Neural cell (in vitro differentiated cells): ENCODE measurements at regions not wholly inside any gene's neighbourhood (a gene's known extent, or its start where the extent isn't known, plus 50 kb on each side); places are given as distances from the start of the nearest gene placed in this dataset.

Source experiments
- H2AFZ ChIP-seq: fragments of 200-600, 300-800 bp; sonication (generic), shearing (Covaris generic); 2 replicates; pipeline ENCODE4 v1.6.0; 2014; ENCODE audit warnings: low read depth, mild to moderate bottlenecking, antibody characterized with exemption, low read length, moderate library complexity
- H3F3A ChIP-seq: fragments of 200-600 bp; shearing (Covaris generic); 2 replicates; pipeline ENCODE4 v1.6.1; 2016; ENCODE audit warnings: mild to moderate bottlenecking, moderate library complexity, mixed read lengths, antibody characterized with exemption, low read length; ENCODE audit not compliant: insufficient read depth, poor library complexity, severe bottlenecking
- H3K27ac ChIP-seq: fragments of 200-600, 300-800 bp; sonication (generic), shearing (Covaris generic); 2 replicates; pipeline ENCODE4 v1.5.1; 2014; ENCODE audit warnings: mild to moderate bottlenecking, low read length, moderate library complexity
- H3K27me3 ChIP-seq: fragments of 300-800, 200-600 bp; sonication (generic), shearing (Covaris generic); 2 replicates; pipeline ENCODE4 v1.6.0; 2014; ENCODE audit warnings: mild to moderate bottlenecking, low read depth, low read length, moderate library complexity; ENCODE audit not compliant: insufficient read depth
- H3K36me3 ChIP-seq: fragments of 300-800, 200-600 bp; sonication (generic), shearing (Covaris generic); 2 replicates; pipeline ENCODE4 v1.5.1; 2014; ENCODE audit warnings: mild to moderate bottlenecking, antibody characterized with exemption, low read length, moderate library complexity; ENCODE audit not compliant: insufficient read depth
- H3K4me2 ChIP-seq: fragments of 300-800, 200-600 bp; sonication (generic), shearing (Covaris generic); 2 replicates; pipeline ENCODE4 v1.6.0; 2014; ENCODE audit warnings: mild to moderate bottlenecking, low read length
- H3K4me3 ChIP-seq: fragments of 300-800, 200-600 bp; sonication (generic), shearing (Covaris generic); 2 replicates; pipeline ENCODE4 v1.5.1; 2014; ENCODE audit warnings: mild to moderate bottlenecking, low read length, moderate library complexity
- H3K79me2 ChIP-seq: fragments of 200-600 bp; shearing (Covaris generic); replicated peaks from 2 replicates; pipeline ENCODE4 v1.6.0; 2014; ENCODE audit warnings: mild to moderate bottlenecking, low read length, moderate library complexity; ENCODE audit not compliant: insufficient read depth
- H3K9ac ChIP-seq: fragments of 300-800, 200-600 bp; sonication (generic), shearing (Covaris generic); 2 replicates; pipeline ENCODE4 v1.6.1; 2016; ENCODE audit warnings: mild to moderate bottlenecking, low read length, mixed read lengths
- H3K9me2 ChIP-seq: fragments of 200-600 bp; shearing (Covaris generic); 2 replicates; pipeline ENCODE4 v1.6.1; 2016; ENCODE audit warnings: mild to moderate bottlenecking, low read length, mixed read lengths; ENCODE audit not compliant: insufficient read depth
- H3K9me3 ChIP-seq: fragments of 200-600, 300-800 bp; sonication (generic), shearing (Covaris generic); 2 replicates; pipeline ENCODE4 v1.6.1; 2016; ENCODE audit warnings: mild to moderate bottlenecking, mixed run types, low read length, moderate library complexity, mixed read lengths
- H4K20me1 ChIP-seq: fragments of 200-600 bp; shearing (Covaris generic); 2 replicates; pipeline ENCODE4 v1.6.1; 2016; ENCODE audit warnings: mild to moderate bottlenecking, mixed run types; ENCODE audit not compliant: insufficient read depth
- EP300 ChIP-seq: fragments of 450-650 bp; conservative IDR thresholded peaks from 2 replicates; pipeline ENCODE4 v1.6.1; 2014; ENCODE audit warnings: antibody characterized with exemption, mild to moderate bottlenecking, moderate library complexity; ENCODE audit not compliant: poor library complexity, severe bottlenecking
- EZH2 ChIP-seq: fragments of 200-600, 300-800 bp; shearing (Covaris generic), sonication (generic); IDR thresholded peaks from 2 replicates; pipeline ENCODE4 v1.6.1; 2014; ENCODE audit warnings: antibody characterized with exemption, low read length, borderline replicate concordance, mild to moderate bottlenecking; ENCODE audit not compliant: insufficient read depth, poor library complexity, severe bottlenecking
- MXI1 ChIP-seq: fragments of 450-650 bp; conservative IDR thresholded peaks from 2 replicates; pipeline ENCODE4 v1.6.1; 2014; ENCODE audit warnings: antibody characterized with exemption, mild to moderate bottlenecking; ENCODE audit not compliant: poor library complexity, severe bottlenecking
- POLR2AphosphoS5 ChIP-seq: IDR thresholded peaks from 2 replicates; pipeline ENCODE4 v1.6.1; 2012
- RAD21 ChIP-seq: fragments of 450-650 bp; conservative IDR thresholded peaks from 2 replicates; pipeline ENCODE4 v1.6.1; 2014; ENCODE audit warnings: antibody characterized with exemption, mild to moderate bottlenecking, moderate library complexity
- SMC3 ChIP-seq: fragments of 450-650 bp; conservative IDR thresholded peaks from 2 replicates; pipeline ENCODE4 v1.6.1; 2014; ENCODE audit warnings: antibody characterized with exemption, mild to moderate bottlenecking, moderate library complexity; ENCODE audit not compliant: poor library complexity
- TAF1 ChIP-seq: IDR thresholded peaks from 2 replicates; pipeline ENCODE4 v1.6.1; 2012; ENCODE audit warnings: low read depth
- TF ChIP-seq, protein P1 (sequence below): IDR thresholded peaks from 2 replicates; pipeline ENCODE4 v1.6.1; 2012; ENCODE audit warnings: borderline replicate concordance
- TF ChIP-seq, protein P2 (sequence below): fragments of 450-650 bp; IDR thresholded peaks from 2 replicates; pipeline ENCODE4 v1.5.1; 2014; ENCODE audit warnings: antibody characterized with exemption, mild to moderate bottlenecking, moderate library complexity; ENCODE audit not compliant: poor library complexity, severe bottlenecking

DNA sequence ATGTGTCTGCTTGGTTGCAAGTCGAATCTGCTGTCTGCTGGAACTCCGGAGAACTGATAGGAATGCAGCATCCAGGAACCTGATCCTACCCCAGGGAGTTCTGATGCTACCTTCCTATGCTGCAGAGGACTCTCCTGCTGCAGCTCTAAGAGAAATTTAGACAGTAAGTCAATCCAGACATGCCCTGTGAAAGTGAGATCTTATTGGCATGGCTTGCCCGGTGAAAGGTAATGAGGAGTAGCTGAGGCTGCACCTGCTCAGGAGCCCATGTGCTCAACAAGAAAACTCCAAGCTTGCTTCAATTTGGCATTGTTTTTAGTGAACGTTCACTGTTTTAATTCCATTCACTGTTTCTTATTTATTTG is 217.3 kb upstream of the SERP2 start:
- no peak overlapping the region for H2AFZ ChIP-seq
- no peak overlapping the region for H3K4me2 ChIP-seq
- H3K4me3 ChIP-seq = no peak overlapping the region
- no peak overlapping the region for H3K27ac ChIP-seq
- no peaks in the 10 kb centered on the region for H3K9me2 ChIP-seq
- no peaks in the 10 kb centered on the region for H3F3A ChIP-seq
- no peaks in the 10 kb centered on the region for H3K36me3 ChIP-seq
- H3K79me2 ChIP-seq = no peaks in the 10 kb centered on the region
- no peaks in the 10 kb centered on the region for H3K9me3 ChIP-seq
- H4K20me1 ChIP-seq = no peaks in the 10 kb centered on the region
- TF ChIP-seq TAF1 (no peak), POLR2AphosphoS5 (no peak), EP300 (no peak), RAD21 (no peak), MXI1 (no peak), EZH2 (no peak), SMC3 (no peak)
- TF ChIP-seq, protein P1, sequence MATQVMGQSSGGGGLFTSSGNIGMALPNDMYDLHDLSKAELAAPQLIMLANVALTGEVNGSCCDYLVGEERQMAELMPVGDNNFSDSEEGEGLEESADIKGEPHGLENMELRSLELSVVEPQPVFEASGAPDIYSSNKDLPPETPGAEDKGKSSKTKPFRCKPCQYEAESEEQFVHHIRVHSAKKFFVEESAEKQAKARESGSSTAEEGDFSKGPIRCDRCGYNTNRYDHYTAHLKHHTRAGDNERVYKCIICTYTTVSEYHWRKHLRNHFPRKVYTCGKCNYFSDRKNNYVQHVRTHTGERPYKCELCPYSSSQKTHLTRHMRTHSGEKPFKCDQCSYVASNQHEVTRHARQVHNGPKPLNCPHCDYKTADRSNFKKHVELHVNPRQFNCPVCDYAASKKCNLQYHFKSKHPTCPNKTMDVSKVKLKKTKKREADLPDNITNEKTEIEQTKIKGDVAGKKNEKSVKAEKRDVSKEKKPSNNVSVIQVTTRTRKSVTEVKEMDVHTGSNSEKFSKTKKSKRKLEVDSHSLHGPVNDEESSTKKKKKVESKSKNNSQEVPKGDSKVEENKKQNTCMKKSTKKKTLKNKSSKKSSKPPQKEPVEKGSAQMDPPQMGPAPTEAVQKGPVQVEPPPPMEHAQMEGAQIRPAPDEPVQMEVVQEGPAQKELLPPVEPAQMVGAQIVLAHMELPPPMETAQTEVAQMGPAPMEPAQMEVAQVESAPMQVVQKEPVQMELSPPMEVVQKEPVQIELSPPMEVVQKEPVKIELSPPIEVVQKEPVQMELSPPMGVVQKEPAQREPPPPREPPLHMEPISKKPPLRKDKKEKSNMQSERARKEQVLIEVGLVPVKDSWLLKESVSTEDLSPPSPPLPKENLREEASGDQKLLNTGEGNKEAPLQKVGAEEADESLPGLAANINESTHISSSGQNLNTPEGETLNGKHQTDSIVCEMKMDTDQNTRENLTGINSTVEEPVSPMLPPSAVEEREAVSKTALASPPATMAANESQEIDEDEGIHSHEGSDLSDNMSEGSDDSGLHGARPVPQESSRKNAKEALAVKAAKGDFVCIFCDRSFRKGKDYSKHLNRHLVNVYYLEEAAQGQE = no peak
- no peak overlapping the region for H3K9ac ChIP-seq
- no peaks in the 10 kb centered on the region for H3K27me3 ChIP-seq

DNA sequence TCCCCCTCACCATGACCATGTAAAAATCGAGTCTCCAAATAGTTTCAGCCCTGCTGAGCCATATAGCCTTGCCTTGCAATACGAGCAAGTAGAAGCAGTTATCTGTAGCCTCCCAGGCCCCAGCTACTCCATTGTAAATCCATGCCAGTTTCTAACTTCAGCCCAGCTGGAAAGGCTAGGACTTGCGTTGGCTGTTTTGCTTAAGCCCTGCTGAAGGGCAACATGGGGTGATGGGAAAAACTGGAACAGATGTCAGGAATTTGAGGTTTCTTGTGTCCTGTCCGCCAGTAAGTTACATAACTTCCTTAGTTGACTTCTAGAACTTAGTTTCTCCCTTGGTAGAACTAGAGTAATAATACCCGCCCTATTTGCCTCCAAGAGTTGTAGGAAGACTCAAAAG is 216.0 kb upstream of the SERP2 start:
- Histone ChIP-seq H2AFZ (no peak overlapping the region), H3K36me3 (no peaks in the 10 kb centered on the region), H3K9me2 (no peaks in the 10 kb centered on the region), H3K9ac (no peak overlapping the region), H3K79me2 (no peaks in the 10 kb centered on the region), H3F3A (no peaks in the 10 kb centered on the region), H3K4me2 (no peak overlapping the region), H3K27me3 (no peaks in the 10 kb centered on the region), H3K27ac (no peak overlapping the region), H3K4me3 (no peak overlapping the region), H4K20me1 (no peaks in the 10 kb centered on the region), H3K9me3 (no peaks in the 10 kb centered on the region)
- no peak for TF ChIP-seq MXI1
- TF ChIP-seq SMC3 = no peak
- TF ChIP-seq, protein P2, sequence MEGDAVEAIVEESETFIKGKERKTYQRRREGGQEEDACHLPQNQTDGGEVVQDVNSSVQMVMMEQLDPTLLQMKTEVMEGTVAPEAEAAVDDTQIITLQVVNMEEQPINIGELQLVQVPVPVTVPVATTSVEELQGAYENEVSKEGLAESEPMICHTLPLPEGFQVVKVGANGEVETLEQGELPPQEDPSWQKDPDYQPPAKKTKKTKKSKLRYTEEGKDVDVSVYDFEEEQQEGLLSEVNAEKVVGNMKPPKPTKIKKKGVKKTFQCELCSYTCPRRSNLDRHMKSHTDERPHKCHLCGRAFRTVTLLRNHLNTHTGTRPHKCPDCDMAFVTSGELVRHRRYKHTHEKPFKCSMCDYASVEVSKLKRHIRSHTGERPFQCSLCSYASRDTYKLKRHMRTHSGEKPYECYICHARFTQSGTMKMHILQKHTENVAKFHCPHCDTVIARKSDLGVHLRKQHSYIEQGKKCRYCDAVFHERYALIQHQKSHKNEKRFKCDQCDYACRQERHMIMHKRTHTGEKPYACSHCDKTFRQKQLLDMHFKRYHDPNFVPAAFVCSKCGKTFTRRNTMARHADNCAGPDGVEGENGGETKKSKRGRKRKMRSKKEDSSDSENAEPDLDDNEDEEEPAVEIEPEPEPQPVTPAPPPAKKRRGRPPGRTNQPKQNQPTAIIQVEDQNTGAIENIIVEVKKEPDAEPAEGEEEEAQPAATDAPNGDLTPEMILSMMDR = no peak
- TF ChIP-seq EZH2 = no peak
- no peak for TF ChIP-seq TAF1
- TF ChIP-seq EP300 = no peak
- no peak for TF ChIP-seq POLR2AphosphoS5
- TF ChIP-seq, protein P1 = no peak
- TF ChIP-seq RAD21 = no peak
